ENCODE measurements at regions not wholly inside any gene's neighbourhood (a gene's known extent, or its start where the extent isn't known, plus 50 kb on each side); places are given as distances from the start of the nearest gene placed in this dataset.

- DNase-seq (ENCODE audit: low spot score in 2 of 2): no peak
- Histone ChIP-seq H3K27ac (no peak overlapping the region), H3K4me3 (no peak overlapping the region), H3K4me1 (peaks cover 9% of the 10 kb centered on the region), H3K36me3 (no peaks in the 10 kb centered on the region), H3K9me3 (no peaks in the 10 kb centered on the region), H3K27me3 (no peaks in the 10 kb centered on the region)
- TF ChIP-seq EP300 (IDR thresholded peaks at IDR 0.05) (no peak), POLR2A (IDR thresholded peaks at IDR 0.05) (no peak), CTCF (IDR thresholded peaks at IDR 0.05) (no peak), POLR2AphosphoS5 (IDR thresholded peaks at IDR 0.05) (no peak)
- WGBS: 75% methylated on average over 5 of the region's 5 CpGs
Measured at GRCh38 chr5:54639621-54640020, 122.1 kb downstream of the SNX18 start.

GRCh38 chr5:54638106-54638505 is 120.5 kb downstream of the SNX18 start:
- WGBS: 69% methylated on average over 2 of the region's 2 CpGs
- no peaks in the 10 kb centered on the region for H3K4me1 ChIP-seq

GRCh38 chr5:54637654-54638053 is 120.1 kb downstream of the SNX18 start:
- H3K4me3 ChIP-seq: no peak overlapping the region
- WGBS: 52% methylated on average over 6 of the region's 6 CpGs
- TF ChIP-seq POLR2A (IDR thresholded peaks at IDR 0.05) (no peak), POLR2AphosphoS5 (IDR thresholded peaks at IDR 0.05) (no peak), CTCF (IDR thresholded peaks at IDR 0.05) (no peak), EP300 (IDR thresholded peaks at IDR 0.05) (no peak)
- no peaks in the 10 kb centered on the region for H3K9me3 ChIP-seq
- H3K27ac ChIP-seq: no peak overlapping the region
- H3K27me3 ChIP-seq: no peaks in the 10 kb centered on the region
- peaks cover under 1% of the 10 kb centered on the region for H3K4me1 ChIP-seq
- no peak for DNase-seq (ENCODE audit: low spot score in 2 of 2)
- H3K36me3 ChIP-seq: no peaks in the 10 kb centered on the region

More at GRCh38 chr5:54638106-54638505, 120.5 kb downstream of the SNX18 start:
- Histone ChIP-seq H3K9me3 (no peaks in the 10 kb centered on the region), H3K27ac (no peak overlapping the region), H3K27me3 (no peaks in the 10 kb centered on the region), H3K36me3 (no peaks in the 10 kb centered on the region), H3K4me3 (no peak overlapping the region)
- no peak for DNase-seq (ENCODE audit: low spot score in 2 of 2)
- TF ChIP-seq POLR2A (IDR thresholded peaks at IDR 0.05) (no peak), EP300 (IDR thresholded peaks at IDR 0.05) (no peak), POLR2AphosphoS5 (IDR thresholded peaks at IDR 0.05) (no peak), CTCF (IDR thresholded peaks at IDR 0.05) (no peak)

- 38% methylated on average over 1 of the region's 1 CpG for WGBS
- Histone ChIP-seq H3K4me3 (no peak overlapping the region), H3K9me3 (no peaks in the 10 kb centered on the region), H3K27me3 (no peaks in the 10 kb centered on the region), H3K27ac (no peak overlapping the region), H3K36me3 (no peaks in the 10 kb centered on the region), H3K4me1 (peaks cover 15% of the 10 kb centered on the region)
- no peak for DNase-seq (ENCODE audit: low spot score in 2 of 2)
- no peak for TF ChIP-seq POLR2A (IDR thresholded peaks at IDR 0.05)
- no peak for TF ChIP-seq CTCF (IDR thresholded peaks at IDR 0.05)
- TF ChIP-seq EP300 (IDR thresholded peaks at IDR 0.05): no peak
- TF ChIP-seq POLR2AphosphoS5 (IDR thresholded peaks at IDR 0.05): no peak
Measured at GRCh38 chr5:54634089-54634488, 116.5 kb downstream of the SNX18 start.

- Histone ChIP-seq H3K9me3 (no peaks in the 10 kb centered on the region), H3K36me3 (no peaks in the 10 kb centered on the region), H3K4me1 (peaks cover 15% of the 10 kb centered on the region), H3K27me3 (no peaks in the 10 kb centered on the region), H3K27ac (no peak overlapping the region), H3K4me3 (no peak overlapping the region)
- no peak for TF ChIP-seq POLR2A (IDR thresholded peaks at IDR 0.05)
- no peak for TF ChIP-seq EP300 (IDR thresholded peaks at IDR 0.05)
- no peak for TF ChIP-seq CTCF (IDR thresholded peaks at IDR 0.05)
- no peak for DNase-seq (ENCODE audit: low spot score in 2 of 2)
- 54% methylated on average over 5 of the region's 6 CpGs for WGBS
Measured at GRCh38 chr5:54632131-54632701, 114.7 kb downstream of the SNX18 start.

Data from suprapubic skin (tissue), 4 donors.